Tibial artery (tissue), 4 donors: ENCODE measurements at regions not wholly inside any gene's neighbourhood (a gene's known extent, or its start where the extent isn't known, plus 50 kb on each side); places are given as distances from the start of the nearest gene placed in this dataset.

ENCODE experiments used
- DNase-seq, 2 donors: peaks; one replicate each; pipeline ENCODE4 v3.0.0-alpha.2; 2019
- H3K27ac ChIP-seq, 2 donors: fragments of 200-600 bp; sonication (generic) in 1 of 2; 1 replicate in 1 of 2; 2 replicates in 1 of 2; pipeline ENCODE4 v1.5.1; 2018 to 2019; ENCODE audit warnings: mild to moderate bottlenecking in 1 of 2
- H3K27me3 ChIP-seq, 2 donors: fragments of 200-600 bp; sonication (generic) in 1 of 2; one replicate each; pipeline versions ENCODE4 v1.5.1 to v1.6.0; 2016 to 2019
- H3K36me3 ChIP-seq, 3 donors: fragments of 200-600 bp; sonication (generic) in 2 of 3; one replicate each; pipeline ENCODE4 v1.5.1; 2016 to 2019; ENCODE audit warnings: mild to moderate bottlenecking in 2 of 3
- H3K4me1 ChIP-seq, 4 donors: fragments of 200-600 bp; sonication (generic) in 2 of 4; 1 replicate in 3 of 4; 2 replicates in 1 of 4; pipeline ENCODE4 v1.5.1; 2016 to 2019
- H3K4me3 ChIP-seq, 2 donors: fragments of 200-600 bp; sonication (generic) in 1 of 2; 1 replicate in 1 of 2; 2 replicates in 1 of 2; pipeline ENCODE4 v1.5.1; 2018 to 2019; ENCODE audit warnings: mild to moderate bottlenecking in 2 of 2
- H3K9me3 ChIP-seq, 3 donors: fragments of 200-600 bp; sonication (generic) in 1 of 3; one replicate each; pipeline ENCODE4 v1.5.1; 2016 to 2019
- intact Hi-C: fragments of 100-400 bp; cut with DNase I; formaldehyde crosslinking; loops from one replicate; pipeline ENCODE4 v1.15.0; 2023; ENCODE audit warnings: low total_unique reads
- TF ChIP-seq, protein P1 (sequence below), 2 experiments: fragments of 200-600 bp in 1 of 2; fragments of 450-650 bp in 1 of 2; IDR thresholded peaks; one replicate each; pipeline ENCODE4 v1.5.1; 2017 to 2019; ENCODE audit warnings: antibody characterized with exemption in 2 of 2, mild to moderate bottlenecking in 1 of 2, moderate library complexity in 1 of 2

DNA sequence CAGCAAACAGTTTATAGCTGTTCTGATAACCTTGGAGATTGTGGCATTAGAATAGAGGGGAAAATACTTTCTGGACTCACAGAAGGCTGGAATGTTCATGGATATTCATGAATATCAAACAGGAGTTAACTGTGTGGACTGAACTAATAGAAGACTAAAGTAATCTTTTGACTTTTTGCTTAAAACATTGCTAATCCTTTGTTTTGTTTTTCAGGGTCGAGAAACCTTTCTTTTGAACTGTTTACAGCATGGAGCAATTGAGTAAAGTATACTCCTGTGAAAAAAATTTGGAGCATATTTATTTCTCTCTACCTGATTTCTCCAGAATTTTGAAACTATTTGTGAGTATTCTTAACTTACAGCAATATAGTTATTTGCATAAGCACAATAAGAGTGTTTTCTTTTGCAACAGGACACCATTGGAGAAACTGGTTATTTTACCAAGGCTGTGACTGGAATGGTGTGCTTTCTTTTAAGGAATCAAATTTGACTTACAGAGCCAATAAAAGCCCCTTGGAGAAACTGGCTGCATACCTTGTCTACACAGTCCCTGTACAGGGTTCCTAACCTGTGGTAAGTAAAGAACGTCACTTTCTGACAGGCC lies 821.6 kb downstream of the TBC1D22A start:
- Histone ChIP-seq H3K27me3 (peaks cover 0 to 1% of the 10 kb centered on the region in 2 donors), H3K9me3 (no peaks in the 10 kb centered on the region), H3K27ac (no peak overlapping the region), H3K4me1 (no peaks in the 10 kb centered on the region), H3K4me3 (no peak overlapping the region), H3K36me3 (no peaks in the 10 kb centered on the region)
- intact Hi-C loops: no loop called here
- TF ChIP-seq, protein P1, sequence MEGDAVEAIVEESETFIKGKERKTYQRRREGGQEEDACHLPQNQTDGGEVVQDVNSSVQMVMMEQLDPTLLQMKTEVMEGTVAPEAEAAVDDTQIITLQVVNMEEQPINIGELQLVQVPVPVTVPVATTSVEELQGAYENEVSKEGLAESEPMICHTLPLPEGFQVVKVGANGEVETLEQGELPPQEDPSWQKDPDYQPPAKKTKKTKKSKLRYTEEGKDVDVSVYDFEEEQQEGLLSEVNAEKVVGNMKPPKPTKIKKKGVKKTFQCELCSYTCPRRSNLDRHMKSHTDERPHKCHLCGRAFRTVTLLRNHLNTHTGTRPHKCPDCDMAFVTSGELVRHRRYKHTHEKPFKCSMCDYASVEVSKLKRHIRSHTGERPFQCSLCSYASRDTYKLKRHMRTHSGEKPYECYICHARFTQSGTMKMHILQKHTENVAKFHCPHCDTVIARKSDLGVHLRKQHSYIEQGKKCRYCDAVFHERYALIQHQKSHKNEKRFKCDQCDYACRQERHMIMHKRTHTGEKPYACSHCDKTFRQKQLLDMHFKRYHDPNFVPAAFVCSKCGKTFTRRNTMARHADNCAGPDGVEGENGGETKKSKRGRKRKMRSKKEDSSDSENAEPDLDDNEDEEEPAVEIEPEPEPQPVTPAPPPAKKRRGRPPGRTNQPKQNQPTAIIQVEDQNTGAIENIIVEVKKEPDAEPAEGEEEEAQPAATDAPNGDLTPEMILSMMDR (IDR thresholded peaks at IDR 0.05): no peak
- no peak for DNase-seq

DNA sequence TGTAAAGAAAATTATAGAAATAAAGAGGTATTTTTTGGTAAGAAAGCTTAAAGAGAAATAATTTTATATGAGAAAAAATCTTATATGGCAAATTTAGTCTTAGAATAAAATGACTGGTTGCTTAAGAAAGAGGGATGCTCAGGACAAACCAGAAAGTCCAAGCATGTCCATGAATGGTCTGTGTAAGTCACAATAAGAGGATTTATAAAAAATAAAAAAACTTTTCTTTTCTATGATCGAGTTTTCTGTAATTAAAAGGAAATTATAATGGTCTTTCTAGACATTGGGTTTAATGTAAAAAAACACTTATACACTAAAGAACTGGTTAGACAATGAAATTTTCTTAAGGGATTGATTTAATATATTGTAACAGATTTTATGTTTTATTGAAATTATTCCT lies 819.6 kb downstream of the TBC1D22A start:
- TF ChIP-seq, protein P1 (IDR thresholded peaks at IDR 0.05): no peak
- Histone ChIP-seq H3K9me3 (no peaks in the 10 kb centered on the region), H3K27ac (no peak overlapping the region), H3K4me1 (no peaks in the 10 kb centered on the region), H3K4me3 (no peak overlapping the region), H3K27me3 (no peaks in the 10 kb centered on the region), H3K36me3 (no peaks in the 10 kb centered on the region)
- no peak for DNase-seq
- intact Hi-C loops: no loop called here

DNA sequence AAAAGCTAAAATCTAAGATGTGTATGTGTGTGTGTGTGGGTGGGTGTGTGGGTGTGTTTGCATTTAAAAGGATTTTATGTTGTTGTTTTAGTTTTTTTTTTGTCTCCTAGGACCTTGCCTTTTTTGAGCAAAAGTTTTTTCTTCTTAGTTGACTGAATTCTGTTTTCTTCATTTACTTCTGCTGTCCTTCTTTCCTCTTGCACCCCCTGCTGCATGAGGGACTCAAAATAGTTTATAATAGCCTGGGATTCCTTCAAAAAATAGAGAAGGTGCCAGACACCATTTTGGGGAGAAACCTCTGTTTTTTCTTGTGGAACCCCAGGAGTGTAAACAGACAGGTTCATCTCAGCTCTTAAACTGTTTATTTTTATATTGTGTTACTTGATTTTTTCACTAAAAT lies 817.7 kb downstream of the TBC1D22A start:
- Histone ChIP-seq H3K36me3 (no peaks in the 10 kb centered on the region), H3K27ac (no peak overlapping the region), H3K4me3 (no peak overlapping the region), H3K4me1 (no peaks in the 10 kb centered on the region), H3K27me3 (no peaks in the 10 kb centered on the region), H3K9me3 (no peaks in the 10 kb centered on the region)
- intact Hi-C loops: no loop called here
- no peak for DNase-seq
- TF ChIP-seq, protein P1 (IDR thresholded peaks at IDR 0.05): no peak

DNA sequence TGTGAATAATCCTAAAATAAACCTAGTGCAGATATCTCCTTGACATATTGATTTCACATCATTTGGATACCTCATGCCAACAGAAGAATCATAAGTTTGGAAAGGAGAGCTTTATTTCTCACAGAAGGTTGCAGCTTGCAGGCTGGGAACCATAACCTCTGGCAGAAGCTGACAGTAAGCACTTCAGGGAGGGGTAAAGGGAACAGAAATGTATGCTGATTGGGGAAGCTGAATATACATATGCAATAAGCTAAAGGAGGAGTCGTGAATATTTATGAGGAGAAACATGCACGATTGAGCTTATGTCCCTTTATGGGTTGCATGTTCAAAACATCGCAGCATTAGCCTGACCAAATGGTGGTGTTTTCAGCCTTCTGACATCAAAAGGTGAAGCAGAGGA lies 814.5 kb downstream of the TBC1D22A start:
- DNase-seq: no peak
- H3K9me3 ChIP-seq: no peaks in the 10 kb centered on the region
- H3K27ac ChIP-seq: no peak overlapping the region
- no peak overlapping the region for H3K4me3 ChIP-seq
- no peaks in the 10 kb centered on the region for H3K4me1 ChIP-seq
- TF ChIP-seq, protein P1 (IDR thresholded peaks at IDR 0.05): no peak
- H3K27me3 ChIP-seq: peaks cover 0 to 4% of the 10 kb centered on the region in 2 donors
- intact Hi-C loops: no loop called here
- no peaks in the 10 kb centered on the region for H3K36me3 ChIP-seq

DNA sequence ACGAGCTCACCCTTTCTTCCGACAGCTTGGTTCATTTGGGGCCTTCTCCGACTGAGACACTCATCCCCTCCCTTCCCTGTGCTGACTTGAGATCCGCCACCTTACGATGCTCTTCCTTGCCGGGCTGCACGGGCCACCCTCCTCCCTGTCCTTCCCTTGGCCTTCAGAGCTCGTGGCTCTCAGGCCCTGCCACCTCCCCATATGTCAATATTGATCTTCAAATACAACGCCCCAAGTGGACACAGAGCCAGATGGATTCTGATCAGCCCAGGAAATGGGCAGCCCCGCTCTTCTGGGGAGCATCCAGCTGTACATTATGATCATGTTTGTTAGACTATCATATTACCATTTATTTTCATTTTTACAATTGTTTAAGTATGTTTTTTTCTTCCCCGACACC lies 812.8 kb downstream of the TBC1D22A start:
- no peaks in the 10 kb centered on the region for H3K36me3 ChIP-seq
- no peak overlapping the region for H3K27ac ChIP-seq
- no peaks in the 10 kb centered on the region for H3K9me3 ChIP-seq
- H3K4me3 ChIP-seq: no peak overlapping the region
- peaks cover 0 to 4% of the 10 kb centered on the region in 2 donors for H3K27me3 ChIP-seq
- TF ChIP-seq, protein P1 (IDR thresholded peaks at IDR 0.05): no peak
- no peak for DNase-seq
- H3K4me1 ChIP-seq: no peaks in the 10 kb centered on the region
- intact Hi-C loops: no loop called here

DNA sequence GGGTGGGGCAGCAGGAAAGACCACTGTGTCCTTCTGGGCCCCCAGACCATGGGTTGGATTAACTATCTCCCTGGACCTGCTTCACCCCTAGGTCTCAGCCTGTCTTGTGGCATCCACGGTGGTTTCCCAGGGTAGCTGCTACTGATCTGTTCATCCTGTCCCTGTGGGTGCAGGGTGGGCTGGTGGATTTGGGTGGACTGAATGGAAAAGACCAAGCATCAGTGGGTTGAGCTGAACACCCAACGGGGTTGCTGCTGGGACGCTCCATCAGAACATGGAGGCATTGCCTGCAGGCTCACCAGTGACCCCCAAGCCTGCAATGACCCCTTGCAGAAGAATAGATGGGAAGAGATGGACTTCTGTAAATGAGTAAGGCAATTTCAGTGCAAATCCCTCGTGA lies 812.1 kb downstream of the TBC1D22A start:
- H3K36me3 ChIP-seq: no peaks in the 10 kb centered on the region
- H3K9me3 ChIP-seq: no peaks in the 10 kb centered on the region
- H3K4me1 ChIP-seq: no peaks in the 10 kb centered on the region
- DNase-seq: no peak
- intact Hi-C loops: no loop called here
- no peak overlapping the region for H3K4me3 ChIP-seq
- peaks cover 0 to 4% of the 10 kb centered on the region in 2 donors for H3K27me3 ChIP-seq
- H3K27ac ChIP-seq: no peak overlapping the region
- TF ChIP-seq, protein P1 (IDR thresholded peaks at IDR 0.05): no peak
